ENCODE measurements at regions not wholly inside any gene's neighbourhood (a gene's known extent, or its start where the extent isn't known, plus 50 kb on each side); places are given as distances from the start of the nearest gene placed in this dataset.

GRCh38 chr10:29878492-29878891 lies 180.9 kb downstream of the JCAD start:
- Histone ChIP-seq H3K4me3 (no peak overlapping the region), H2AFZ (ENCODE audit: control insufficient read depth, low read depth, low read length) (no peak overlapping the region), H3K9me3 (replicated peaks; ENCODE audit: control insufficient read depth, insufficient read depth, low read length) (no peaks in the 10 kb centered on the region; the same call in 2 of the 3 replicates), H3K27ac (ENCODE audit: control insufficient read depth, insufficient read depth) (no peak overlapping the region), H3K4me2 (ENCODE audit: control insufficient read depth, insufficient read depth) (no peak overlapping the region), H3K9ac (ENCODE audit: control insufficient read depth, insufficient read depth, low read length) (no peak overlapping the region), H3K4me1 (ENCODE audit: control insufficient read depth, insufficient read depth, low read length) (no peaks in the 10 kb centered on the region), H3K79me2 (ENCODE audit: control insufficient read depth, insufficient read depth, low read length) (no peaks in the 10 kb centered on the region), H3K27me3 (replicated peaks in 1 of 2; ENCODE audit: control insufficient read depth in 2 of 2, insufficient read depth in 2 of 2, low read length in 1 of 2) (peaks cover 3 to 6% of the 10 kb centered on the region in 2 experiments; a peak in 2 of 4 replicates), H4K20me1 (ENCODE audit: control insufficient read depth, insufficient read depth) (no peaks in the 10 kb centered on the region), H3K36me3 (ENCODE audit: control insufficient read depth in 2 of 2, insufficient read depth in 2 of 2, low read length in 1 of 2) (no peaks in the 10 kb centered on the region)
- 13% methylated on average over 10 of the region's 10 CpGs for WGBS (ENCODE audit: insufficient coverage, insufficient replicate concordance, low lambda C conversion rate, missing lambda C conversion rate)
- ChIA-PET SMC1A (ENCODE audit: uncharacterized antibody, unreplicated experiment) (no interaction called here), CTCF (no interaction called here), RAD21 (ENCODE audit: unreplicated experiment) (no interaction called here), POLR2A (no interaction called here)
- in situ Hi-C loops (cut with MboI) (no loop called here), intact Hi-C loops (cut with micrococcal nuclease; ENCODE audit: unreplicated experiment) (no loop called here)
- FAIRE-seq (no peak), ATAC-seq (no peak), DNase-seq (ENCODE audit: low read depth, low spot score) (no peak)
- BruUV-seq (replicated peaks): no TSS peak
- no peak for TF ChIP-seq CBX3 (IDR thresholded peaks at IDR 0.05; ENCODE audit: borderline replicate concordance, low read depth)
- TF ChIP-seq CBFB (IDR thresholded peaks at IDR 0.05; ENCODE audit: low read depth): no peak
- TF ChIP-seq BCL3 (IDR thresholded peaks at IDR 0.05; ENCODE audit: borderline replicate concordance, insufficient read depth, low read depth, low read length, poor library complexity, severe bottlenecking): no peak
- TF ChIP-seq EZH2 (IDR thresholded peaks at IDR 0.05; ENCODE audit: borderline replicate concordance, control insufficient read depth, low read depth, low read length): no peak
- no peak for TF ChIP-seq MYC (IDR thresholded peaks at IDR 0.05; ENCODE audit: insufficient read depth, insufficient read length, insufficient replicate concordance, low read length, severe bottlenecking)
- no peak for TF ChIP-seq CUX1 (IDR thresholded peaks at IDR 0.05; ENCODE audit: insufficient replicate concordance, low read depth, low read length)
- no peak for TF ChIP-seq SRF (IDR thresholded peaks at IDR 0.05; ENCODE audit: low read depth in 2 of 2, low read length in 2 of 2)
- TF ChIP-seq NFXL1 (IDR thresholded peaks at IDR 0.05; ENCODE audit: borderline replicate concordance): no peak
- no peak for TF ChIP-seq SREBF2 (IDR thresholded peaks at IDR 0.05; ENCODE audit: low read length)
- TF ChIP-seq ZBTB4 (CRISPR knock-in tag; IDR thresholded peaks at IDR 0.05): no peak
- no peak for TF ChIP-seq USF1 (IDR thresholded peaks at IDR 0.05; ENCODE audit: borderline replicate concordance, extremely low read length, insufficient read depth, low read depth, low read length)
